Astrocyte (in vitro differentiated cells and primary cell): ENCODE measurements at regions not wholly inside any gene's neighbourhood (a gene's known extent, or its start where the extent isn't known, plus 50 kb on each side); places are given as distances from the start of the nearest gene placed in this dataset.

Experiments
- DNase-seq: peaks from one replicate; pipeline ENCODE4 v3.0.0-alpha.2; 2010; ENCODE audit warnings: low read depth
- FAIRE-seq: peaks from 2 replicates; lab custom pipeline; 2011; peaks lifted over from hg19 to GRCh38; lab: Jason Lieb, UNC
- H2AFZ ChIP-seq: 2 replicates; pipeline ENCODE4 v1.6.0; 2012; ENCODE audit warnings: low read depth, low read length, inconsistent platforms
- H3K27ac ChIP-seq: 2 replicates; pipeline ENCODE4 v1.5.1; 2011; ENCODE audit warnings: low read depth, low read length, inconsistent platforms
- H3K27me3 ChIP-seq: 2 replicates; pipeline ENCODE4 v1.6.0; 2011; ENCODE audit warnings: low read length, inconsistent platforms; ENCODE audit not compliant: insufficient read depth
- H3K36me3 ChIP-seq: 2 replicates; pipeline ENCODE4 v1.5.1; 2011; ENCODE audit warnings: low read length, inconsistent platforms; ENCODE audit not compliant: insufficient read depth
- H3K4me1 ChIP-seq: 2 replicates; pipeline ENCODE4 v1.5.1; 2011; ENCODE audit warnings: low read length, inconsistent platforms; ENCODE audit not compliant: insufficient read depth
- H3K4me2 ChIP-seq: 2 replicates; pipeline ENCODE4 v1.6.0; 2012; ENCODE audit warnings: low read length, inconsistent platforms
- H3K4me3 ChIP-seq: 2 replicates; pipeline ENCODE4 v1.5.1; 2011; ENCODE audit warnings: low read depth, mild to moderate bottlenecking, low read length, inconsistent platforms; ENCODE audit not compliant: insufficient read depth
- H3K79me2 ChIP-seq: 2 replicates; pipeline ENCODE4 v1.6.0; 2012; ENCODE audit warnings: mild to moderate bottlenecking, low read length, inconsistent platforms; ENCODE audit not compliant: insufficient read depth
- H3K9ac ChIP-seq: 2 replicates; pipeline ENCODE4 v1.6.0; 2012; ENCODE audit warnings: mild to moderate bottlenecking, low read length, inconsistent platforms
- H3K9me3 ChIP-seq: 2 replicates; pipeline ENCODE4 v1.5.1; 2012; ENCODE audit warnings: low read depth, mild to moderate bottlenecking, low read length, inconsistent platforms; ENCODE audit not compliant: insufficient read depth
- H4K20me1 ChIP-seq: 2 replicates; pipeline ENCODE4 v1.6.0; 2012; ENCODE audit warnings: low read length, inconsistent platforms; ENCODE audit not compliant: insufficient read depth
- H3K27ac Mint-ChIP-seq: one replicate; pipeline ENCODE4 v1.8.0; 2021; ENCODE audit warnings: mild to moderate bottlenecking, mixed read lengths; ENCODE audit not compliant: unreplicated experiment
- H3K27me3 Mint-ChIP-seq: one replicate; pipeline ENCODE4 v1.8.0; 2021; ENCODE audit warnings: low read depth, mixed read lengths; ENCODE audit not compliant: unreplicated experiment
- H3K36me3 Mint-ChIP-seq: one replicate; pipeline ENCODE4 v1.8.0; 2021; ENCODE audit warnings: low read depth, mixed read lengths; ENCODE audit not compliant: unreplicated experiment
- H3K4me1 Mint-ChIP-seq: one replicate; pipeline ENCODE4 v1.8.0; 2021; ENCODE audit warnings: low read depth, mixed read lengths; ENCODE audit not compliant: unreplicated experiment
- H3K4me3 Mint-ChIP-seq: one replicate; pipeline ENCODE4 v1.8.0; 2021; ENCODE audit warnings: mild to moderate bottlenecking, moderate library complexity, mixed read lengths; ENCODE audit not compliant: unreplicated experiment
- H3K9me3 Mint-ChIP-seq: one replicate; pipeline ENCODE4 v1.8.0; 2021; ENCODE audit warnings: mild to moderate bottlenecking, mixed read lengths; ENCODE audit not compliant: unreplicated experiment
- CTCF ChIP-seq: IDR thresholded peaks from 2 replicates; pipeline ENCODE4 v1.5.1; 2011; ENCODE audit warnings: low read depth, mild to moderate bottlenecking, inconsistent platforms, low read length, moderate library complexity; ENCODE audit not compliant: insufficient read depth
- EZH2 ChIP-seq: IDR thresholded peaks from 2 replicates; pipeline ENCODE4 v1.6.1; 2012; ENCODE audit warnings: mild to moderate bottlenecking, low read length, inconsistent platforms; ENCODE audit not compliant: insufficient read depth

DNA sequence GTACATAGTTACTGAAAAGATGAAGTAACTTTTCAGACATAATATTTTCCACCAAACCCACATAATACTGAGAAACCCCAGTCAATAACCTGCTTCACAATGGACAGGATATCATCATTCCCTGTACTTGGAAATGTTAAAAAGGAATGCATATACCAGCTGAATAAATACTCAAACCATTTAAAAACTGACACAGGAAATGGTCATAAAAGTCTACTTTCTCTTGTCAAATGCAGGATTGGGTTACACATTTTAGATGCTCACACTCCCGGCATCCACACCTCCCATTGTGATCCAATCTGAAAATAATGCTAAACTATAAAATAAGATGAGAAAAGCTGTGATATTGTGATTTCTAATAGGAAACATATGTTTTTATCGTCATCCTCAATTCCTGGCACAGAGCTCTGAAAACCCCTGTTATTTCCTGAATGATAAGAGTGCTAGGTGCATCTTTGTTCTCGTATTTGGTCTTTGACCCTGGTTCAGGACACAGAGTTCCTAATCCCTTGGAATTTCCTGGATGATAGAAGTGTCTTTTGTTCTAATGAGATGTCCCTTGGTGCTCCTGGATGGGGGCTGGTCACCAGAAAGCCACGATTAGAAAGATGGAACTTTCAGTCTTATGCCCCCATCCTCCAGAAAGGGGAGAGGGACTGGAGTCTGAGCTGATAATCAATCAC, 821.3 kb downstream of the TRIML1 start:
- H3K9me3 ChIP-seq = no peaks in the 10 kb centered on the region
- H3K4me3 ChIP-seq = no peak overlapping the region
- no peak overlapping the region for H2AFZ ChIP-seq
- Mint-ChIP-seq H3K4me1 (peaks cover 3% of the 10 kb centered on the region), H3K4me3 (no peak overlapping the region), H3K27me3 (no peaks in the 10 kb centered on the region), H3K9me3 (no peaks in the 10 kb centered on the region), H3K36me3 (no peaks in the 10 kb centered on the region), H3K27ac (no peak overlapping the region)
- TF ChIP-seq EZH2 (no peak), CTCF (no peak)
- no peaks in the 10 kb centered on the region for H3K4me1 ChIP-seq
- H3K27ac ChIP-seq = no peak overlapping the region
- no peak overlapping the region for H3K4me2 ChIP-seq
- H3K9ac ChIP-seq = no peak overlapping the region
- no peaks in the 10 kb centered on the region for H4K20me1 ChIP-seq
- H3K36me3 ChIP-seq = no peaks in the 10 kb centered on the region
- FAIRE-seq (no peak), DNase-seq (peak; percentile 12)
- no peaks in the 10 kb centered on the region for H3K79me2 ChIP-seq
- H3K27me3 ChIP-seq = no peaks in the 10 kb centered on the region

DNA sequence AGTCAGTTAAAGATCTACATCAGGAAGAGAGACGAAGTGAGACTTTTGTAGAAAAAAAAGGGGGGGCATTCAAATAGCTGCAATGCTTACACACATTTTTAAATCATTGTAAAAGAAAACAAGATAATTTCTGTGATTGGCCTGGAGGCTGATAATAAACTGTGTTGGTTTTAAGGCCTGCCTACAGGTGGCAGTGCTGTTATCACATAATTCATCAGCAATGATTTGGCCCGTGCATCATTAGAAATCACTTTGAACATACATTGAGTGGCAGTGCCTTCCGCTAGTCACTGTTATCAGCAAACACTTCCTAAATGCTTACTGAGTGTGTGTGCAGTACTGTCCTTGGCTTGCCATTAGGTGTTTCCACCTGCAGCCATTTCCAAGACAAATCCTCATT, 831.9 kb downstream of the TRIML1 start:
- Histone ChIP-seq H3K27me3 (no peaks in the 10 kb centered on the region), H2AFZ (no peak overlapping the region), H3K79me2 (no peaks in the 10 kb centered on the region), H3K27ac (no peak overlapping the region), H3K4me3 (no peak overlapping the region), H3K36me3 (no peaks in the 10 kb centered on the region), H4K20me1 (no peaks in the 10 kb centered on the region), H3K9me3 (no peaks in the 10 kb centered on the region), H3K4me2 (no peak overlapping the region), H3K4me1 (peaks cover 3% of the 10 kb centered on the region), H3K9ac (no peak overlapping the region)
- no peak for FAIRE-seq
- Mint-ChIP-seq H3K27ac (no peak overlapping the region), H3K9me3 (peaks cover 9% of the 10 kb centered on the region), H3K4me3 (no peak overlapping the region), H3K4me1 (peaks cover 2% of the 10 kb centered on the region), H3K36me3 (no peaks in the 10 kb centered on the region), H3K27me3 (no peaks in the 10 kb centered on the region)
- peak; percentile 6 for DNase-seq
- TF ChIP-seq CTCF (peak; percentile 29), EZH2 (no peak)

DNA sequence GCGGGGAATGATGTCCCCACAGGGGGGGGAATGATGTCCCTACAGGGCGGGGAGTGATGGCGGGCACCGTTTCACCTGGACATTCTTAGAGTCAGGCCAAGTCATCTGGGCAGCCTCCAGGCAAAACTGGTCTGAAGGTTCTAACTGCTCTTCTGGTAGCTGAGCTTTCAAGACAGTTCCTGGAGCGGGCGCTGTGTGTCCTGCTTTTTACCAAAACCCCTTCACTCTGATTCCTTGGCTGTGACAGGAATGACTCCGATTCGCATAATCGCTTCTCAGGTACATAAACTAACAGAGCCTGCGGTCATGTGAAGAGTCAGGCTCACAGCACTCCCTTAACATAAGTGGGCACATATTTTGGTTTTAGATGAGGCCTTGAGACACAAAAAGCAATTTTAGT, 836.0 kb downstream of the TRIML1 start:
- Mint-ChIP-seq H3K27me3 (no peaks in the 10 kb centered on the region), H3K4me3 (no peak overlapping the region), H3K36me3 (no peaks in the 10 kb centered on the region), H3K4me1 (peaks cover 12% of the 10 kb centered on the region), H3K27ac (no peak overlapping the region), H3K9me3 (peaks cover 9% of the 10 kb centered on the region)
- H3K4me2 ChIP-seq = no peak overlapping the region
- no peak overlapping the region for H3K4me3 ChIP-seq
- H3K79me2 ChIP-seq = no peaks in the 10 kb centered on the region
- H3K4me1 ChIP-seq = peaks cover 4% of the 10 kb centered on the region
- no peak for FAIRE-seq
- no peak overlapping the region for H2AFZ ChIP-seq
- no peaks in the 10 kb centered on the region for H3K9me3 ChIP-seq
- no peak for TF ChIP-seq CTCF
- no peak for TF ChIP-seq EZH2
- H3K27me3 ChIP-seq = no peaks in the 10 kb centered on the region
- H4K20me1 ChIP-seq = no peaks in the 10 kb centered on the region
- H3K9ac ChIP-seq = no peak overlapping the region
- H3K36me3 ChIP-seq = no peaks in the 10 kb centered on the region
- no peak for DNase-seq
- H3K27ac ChIP-seq = no peak overlapping the region
